LNCaP clone FGC (cell line): ENCODE measurements at regions not wholly inside any gene's neighbourhood (a gene's known extent, or its start where the extent isn't known, plus 50 kb on each side); places are given as distances from the start of the nearest gene placed in this dataset.

Experiments used
- DNase-seq: peaks from one replicate; pipeline ENCODE4 v3.0.0-alpha.2; 2011; ENCODE audit warnings: low read depth
- H3K4me3 ChIP-seq: 2 replicates; pipeline ENCODE4 v1.5.1; 2011; ENCODE audit warnings: mild to moderate bottlenecking, low read depth, low read length, control low read depth
- CTCF ChIP-seq: IDR thresholded peaks from 2 replicates; pipeline ENCODE4 v1.5.1; 2012; ENCODE audit warnings: mild to moderate bottlenecking; ENCODE audit not compliant: control insufficient read depth, insufficient read depth; ENCODE audit errors: extremely low read depth

GRCh38 chr13:90752070-90752469, 595.4 kb upstream of the MIR17HG start:
- DNase-seq: no peak
- TF ChIP-seq CTCF: no peak

GRCh38 chr13:90757127-90757680, 590.3 kb upstream of the MIR17HG start:
- no peak for DNase-seq
- no peak for TF ChIP-seq CTCF
- no peak overlapping the region for H3K4me3 ChIP-seq

More at GRCh38 chr13:90752070-90752469, 595.4 kb upstream of the MIR17HG start:
- H3K4me3 ChIP-seq: no peak overlapping the region

- no peak overlapping the region for H3K4me3 ChIP-seq
- no peak for DNase-seq
- TF ChIP-seq CTCF: no peak
Observed at GRCh38 chr13:90760639-90761038, 586.8 kb upstream of the MIR17HG start.

GRCh38 chr13:90763476-90764150, 583.9 kb upstream of the MIR17HG start:
- DNase-seq: no peak
- no peak overlapping the region for H3K4me3 ChIP-seq
- TF ChIP-seq CTCF: no peak

GRCh38 chr13:90766386-90766902, 581.0 kb upstream of the MIR17HG start:
- H3K4me3 ChIP-seq: no peak overlapping the region
- TF ChIP-seq CTCF: no peak
- no peak for DNase-seq

- no peak for DNase-seq
- H3K4me3 ChIP-seq: no peak overlapping the region
- TF ChIP-seq CTCF: no peak
Observed at GRCh38 chr13:90768116-90768515, 579.4 kb upstream of the MIR17HG start.
